ENCODE measurements at regions not wholly inside any gene's neighbourhood (a gene's known extent, or its start where the extent isn't known, plus 50 kb on each side); places are given as distances from the start of the nearest gene placed in this dataset.

DNA sequence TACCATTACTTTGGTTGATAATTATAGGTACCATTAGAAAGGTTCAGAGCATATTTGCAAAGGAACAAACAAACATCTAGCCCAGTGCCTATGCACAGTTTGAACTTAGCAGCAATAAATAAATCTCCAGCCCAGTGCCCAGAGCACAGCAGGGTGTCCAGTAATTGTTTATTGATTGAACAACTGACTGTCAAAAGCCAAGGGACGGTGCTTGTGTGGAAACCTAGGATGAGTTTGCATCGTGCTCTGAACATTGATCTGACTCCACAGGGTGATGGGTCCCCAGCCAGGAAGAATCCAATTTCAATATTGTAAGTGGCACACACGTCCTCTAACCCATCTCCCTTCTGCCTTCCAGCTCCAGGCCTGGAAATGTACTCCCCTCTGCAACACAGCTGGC is 625.5 kb upstream of the C16orf82 start:
- DNase-seq (ENCODE audit: low spot score) = no peak
- no peak for TF ChIP-seq CTCF (IDR thresholded peaks at IDR 0.05; ENCODE audit: extremely low read depth, insufficient read depth, missing control alignments)
- in situ Hi-C loops (cut with MboI; ENCODE audit: low pct_unique_long_range_greater_than_20kb, low sequenced_read_pairs, unreplicated experiment) = no loop called here

GRCh38 chr16:26442321-26442720 is 624.4 kb upstream of the C16orf82 start:
- no peak for DNase-seq (ENCODE audit: low spot score)
- in situ Hi-C loops (cut with MboI; ENCODE audit: low pct_unique_long_range_greater_than_20kb, low sequenced_read_pairs, unreplicated experiment) = no loop called here
- no peak for TF ChIP-seq CTCF (IDR thresholded peaks at IDR 0.05; ENCODE audit: extremely low read depth, insufficient read depth, missing control alignments)

DNA sequence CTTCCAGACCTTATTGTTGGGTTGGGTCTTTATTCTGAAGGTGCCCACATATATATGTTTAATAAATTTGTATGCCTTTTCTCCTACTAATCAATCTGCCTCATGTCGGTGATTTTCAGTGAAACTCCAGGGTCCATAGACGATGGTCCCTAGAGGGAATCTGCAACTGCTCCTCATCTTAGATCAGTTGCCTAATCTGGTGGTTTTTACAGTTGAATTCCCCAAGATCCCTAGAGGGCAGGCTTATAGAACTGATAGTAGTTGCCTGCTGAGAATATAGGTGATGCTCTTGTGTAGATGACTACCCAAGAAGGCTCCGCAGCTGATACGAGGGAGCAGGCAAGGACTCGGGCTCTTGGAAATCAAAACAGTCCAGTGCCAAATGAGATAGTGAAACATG is 619.2 kb upstream of the C16orf82 start:
- no peak for TF ChIP-seq CTCF (IDR thresholded peaks at IDR 0.05; ENCODE audit: extremely low read depth, insufficient read depth, missing control alignments)
- no peak for DNase-seq (ENCODE audit: low spot score)
- in situ Hi-C loops (cut with MboI; ENCODE audit: low pct_unique_long_range_greater_than_20kb, low sequenced_read_pairs, unreplicated experiment) = no loop called here

DNA sequence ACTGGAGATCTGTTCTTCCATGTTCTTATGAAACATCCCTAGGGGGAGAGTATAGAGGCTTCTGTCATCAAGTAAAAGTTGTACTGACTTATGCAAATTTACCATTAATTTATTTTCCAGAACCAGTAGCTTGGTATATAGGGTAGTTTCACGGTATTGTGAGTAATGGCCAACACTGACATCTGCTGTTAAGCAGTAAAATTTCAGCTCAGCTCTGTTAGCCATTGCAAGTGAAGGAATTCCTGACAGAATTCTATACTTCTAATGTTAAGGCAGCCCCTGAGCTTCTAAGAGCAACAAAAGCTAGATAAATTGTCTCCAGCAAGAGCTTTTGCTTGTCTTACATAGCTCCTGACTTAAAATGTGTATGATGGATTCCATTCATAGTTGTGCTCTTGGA is 613.5 kb upstream of the C16orf82 start:
- in situ Hi-C loops (cut with MboI; ENCODE audit: low pct_unique_long_range_greater_than_20kb, low sequenced_read_pairs, unreplicated experiment) = no loop called here
- TF ChIP-seq CTCF (IDR thresholded peaks at IDR 0.05; ENCODE audit: extremely low read depth, insufficient read depth, missing control alignments) = no peak
- no peak for DNase-seq (ENCODE audit: low spot score)

DNA sequence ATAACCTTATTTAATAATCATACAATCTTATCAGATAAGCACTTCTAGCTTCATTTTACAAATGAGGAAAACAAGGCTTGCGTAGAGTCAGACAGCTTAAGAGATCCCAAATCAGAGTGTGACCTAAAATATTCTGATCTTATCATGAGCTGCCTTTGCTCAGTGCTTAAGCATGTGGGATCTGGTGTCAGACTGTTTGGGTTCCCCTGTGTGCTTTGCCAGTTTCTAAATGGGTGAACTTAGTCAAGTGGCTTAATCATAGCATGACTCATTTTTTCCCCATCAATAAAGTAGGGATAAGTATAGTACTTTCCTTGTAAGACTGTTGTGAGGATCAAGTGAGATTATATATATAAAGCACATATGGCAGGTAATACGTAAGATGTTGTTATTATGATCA is 612.6 kb upstream of the C16orf82 start:
- DNase-seq (ENCODE audit: low spot score) = no peak
- in situ Hi-C loops (cut with MboI; ENCODE audit: low pct_unique_long_range_greater_than_20kb, low sequenced_read_pairs, unreplicated experiment) = no loop called here
- no peak for TF ChIP-seq CTCF (IDR thresholded peaks at IDR 0.05; ENCODE audit: extremely low read depth, insufficient read depth, missing control alignments)

DNA sequence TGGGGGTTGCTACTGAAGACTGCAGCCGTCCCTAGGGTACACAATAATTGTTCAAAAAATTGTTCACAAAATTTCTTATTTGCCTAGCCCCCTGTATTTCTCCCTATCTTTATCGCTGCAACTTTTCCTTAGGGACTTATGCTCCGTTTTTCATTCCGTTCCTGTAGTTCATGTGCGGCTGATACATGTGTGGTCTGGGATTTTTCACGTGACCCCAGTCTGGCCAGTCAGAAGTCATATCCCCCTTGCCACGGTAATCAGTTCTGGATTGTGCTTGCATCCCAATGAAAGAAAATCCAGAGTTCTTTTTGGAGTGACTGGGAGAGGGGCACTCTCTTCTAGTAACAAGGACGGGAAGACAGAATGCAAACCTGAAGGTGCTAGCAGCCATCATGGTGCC is 610.7 kb upstream of the C16orf82 start:
- in situ Hi-C loops (cut with MboI; ENCODE audit: low pct_unique_long_range_greater_than_20kb, low sequenced_read_pairs, unreplicated experiment) = no loop called here
- no peak for DNase-seq (ENCODE audit: low spot score)
- no peak for TF ChIP-seq CTCF (IDR thresholded peaks at IDR 0.05; ENCODE audit: extremely low read depth, insufficient read depth, missing control alignments)

DNA sequence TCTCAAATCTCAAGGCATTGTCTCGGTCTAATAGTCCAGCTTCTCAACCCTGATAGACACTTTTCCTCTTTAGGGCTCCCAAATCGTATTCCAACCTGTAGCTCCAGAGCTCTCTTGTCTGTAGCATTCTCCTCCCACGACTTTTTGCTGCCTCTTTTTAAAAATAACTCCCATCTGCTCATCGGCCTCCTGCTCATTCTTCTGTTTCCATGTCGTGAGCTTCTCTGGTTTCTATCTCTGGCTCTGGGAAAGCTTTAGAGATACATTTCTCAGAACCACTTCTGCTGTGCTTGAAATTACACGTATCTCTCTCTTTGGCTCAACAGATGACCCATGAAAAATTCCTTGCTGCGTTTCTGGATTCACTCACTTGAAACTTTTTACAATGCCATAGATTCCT is 609.6 kb upstream of the C16orf82 start:
- in situ Hi-C loops (cut with MboI; ENCODE audit: low pct_unique_long_range_greater_than_20kb, low sequenced_read_pairs, unreplicated experiment) = no loop called here
- DNase-seq (ENCODE audit: low spot score) = no peak
- no peak for TF ChIP-seq CTCF (IDR thresholded peaks at IDR 0.05; ENCODE audit: extremely low read depth, insufficient read depth, missing control alignments)

Measured in GM13977 (cell line).